ENCODE measurements at regions not wholly inside any gene's neighbourhood (a gene's known extent, or its start where the extent isn't known, plus 50 kb on each side); places are given as distances from the start of the nearest gene placed in this dataset.

- no peak for TF ChIP-seq CTCF (IDR thresholded peaks at IDR 0.05)
- Histone ChIP-seq H3K27me3 (no peaks in the 10 kb centered on the region), H3K9me3 (no peaks in the 10 kb centered on the region), H3K4me1 (ENCODE audit: control insufficient read depth in 1 of 2, insufficient read depth in 1 of 2, low read depth in 1 of 2, low read length in 1 of 2) (no peaks in the 10 kb centered on the region), H3K36me3 (no peaks in the 10 kb centered on the region), H3K27ac (no peak overlapping the region), H3K4me3 (ENCODE audit: low read depth in 1 of 2, low read length in 1 of 2) (no peak overlapping the region)
Observed at GRCh38 chr16:73369851-73370250, 321.9 kb upstream of the ZFHX3 start.

GRCh38 chr16:73368715-73369114 lies 320.8 kb upstream of the ZFHX3 start:
- Histone ChIP-seq H3K9me3 (no peaks in the 10 kb centered on the region), H3K4me1 (ENCODE audit: control insufficient read depth in 1 of 2, insufficient read depth in 1 of 2, low read depth in 1 of 2, low read length in 1 of 2) (no peaks in the 10 kb centered on the region)
- TF ChIP-seq CTCF (IDR thresholded peaks at IDR 0.05): no peak

GRCh38 chr16:73365016-73365551 lies 317.2 kb upstream of the ZFHX3 start:
- H3K9me3 ChIP-seq: no peaks in the 10 kb centered on the region
- H3K27ac ChIP-seq: no peak overlapping the region
- no peaks in the 10 kb centered on the region for H3K4me1 ChIP-seq (ENCODE audit: control insufficient read depth in 1 of 2, insufficient read depth in 1 of 2, low read depth in 1 of 2, low read length in 1 of 2)
- no peak for TF ChIP-seq CTCF (IDR thresholded peaks at IDR 0.05)
- H3K27me3 ChIP-seq: no peaks in the 10 kb centered on the region
- H3K36me3 ChIP-seq: no peaks in the 10 kb centered on the region
- H3K4me3 ChIP-seq (ENCODE audit: low read depth in 1 of 2, low read length in 1 of 2): no peak overlapping the region

More at GRCh38 chr16:73368715-73369114, 320.8 kb upstream of the ZFHX3 start:
- Histone ChIP-seq H3K36me3 (no peaks in the 10 kb centered on the region), H3K4me3 (ENCODE audit: low read depth in 1 of 2, low read length in 1 of 2) (no peak overlapping the region), H3K27ac (no peak overlapping the region), H3K27me3 (no peaks in the 10 kb centered on the region)

GRCh38 chr16:73364413-73364812 lies 316.5 kb upstream of the ZFHX3 start:
- H3K36me3 ChIP-seq: no peaks in the 10 kb centered on the region
- H3K4me3 ChIP-seq (ENCODE audit: low read depth in 1 of 2, low read length in 1 of 2): no peak overlapping the region
- H3K27ac ChIP-seq: no peak overlapping the region
- H3K27me3 ChIP-seq: no peaks in the 10 kb centered on the region
- no peak for TF ChIP-seq CTCF (IDR thresholded peaks at IDR 0.05)
- H3K4me1 ChIP-seq (ENCODE audit: control insufficient read depth in 1 of 2, insufficient read depth in 1 of 2, low read depth in 1 of 2, low read length in 1 of 2): no peaks in the 10 kb centered on the region
- no peaks in the 10 kb centered on the region for H3K9me3 ChIP-seq

- Histone ChIP-seq H3K36me3 (no peaks in the 10 kb centered on the region), H3K4me3 (ENCODE audit: low read depth in 1 of 2, low read length in 1 of 2) (no peak overlapping the region), H3K27ac (no peak overlapping the region), H3K27me3 (no peaks in the 10 kb centered on the region), H3K9me3 (no peaks in the 10 kb centered on the region), H3K4me1 (ENCODE audit: control insufficient read depth in 1 of 2, insufficient read depth in 1 of 2, low read depth in 1 of 2, low read length in 1 of 2) (no peaks in the 10 kb centered on the region)
- no peak for TF ChIP-seq CTCF (IDR thresholded peaks at IDR 0.05)
Observed at GRCh38 chr16:73361061-73361460, 313.1 kb upstream of the ZFHX3 start.

All from neutrophil (primary cell).